GM18909 (cell line): ENCODE measurements at regions not wholly inside any gene's neighbourhood (a gene's known extent, or its start where the extent isn't known, plus 50 kb on each side); places are given as distances from the start of the nearest gene placed in this dataset.
"Not testable (repeated sequence)": the region's sequence is repeated elsewhere in the genome, so short reads cannot be mapped to it uniquely, and the experiment has no call there.

Experiments used
- ATAC-seq: cut with Tn5 transposase; IDR thresholded peaks from one replicate; pipeline ENCODE4 v1.9.1; 2021; ENCODE audit warnings: mild to moderate bottlenecking; ENCODE audit not compliant: unreplicated experiment, poor library complexity

DNA sequence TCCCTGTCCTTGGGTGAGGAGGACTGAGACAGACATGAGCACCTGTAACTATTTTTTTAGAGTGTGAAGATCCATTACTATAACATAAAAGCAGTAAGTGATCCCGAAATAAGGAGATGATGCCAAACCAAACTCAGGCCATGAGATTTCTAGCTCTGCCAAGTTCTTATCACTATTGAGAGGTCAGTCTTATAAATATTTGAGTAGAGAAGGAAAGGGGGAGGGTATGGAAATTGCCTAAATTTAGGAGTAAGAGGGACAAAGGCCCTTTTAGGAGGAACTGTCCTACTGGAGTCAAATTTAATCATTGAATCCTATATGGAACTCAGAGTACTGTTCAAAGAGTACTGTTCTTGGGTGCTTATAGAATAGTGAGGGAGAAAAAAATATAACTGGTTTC is 326.9 kb upstream of the NAALADL2 start:
- no peak for ATAC-seq

DNA sequence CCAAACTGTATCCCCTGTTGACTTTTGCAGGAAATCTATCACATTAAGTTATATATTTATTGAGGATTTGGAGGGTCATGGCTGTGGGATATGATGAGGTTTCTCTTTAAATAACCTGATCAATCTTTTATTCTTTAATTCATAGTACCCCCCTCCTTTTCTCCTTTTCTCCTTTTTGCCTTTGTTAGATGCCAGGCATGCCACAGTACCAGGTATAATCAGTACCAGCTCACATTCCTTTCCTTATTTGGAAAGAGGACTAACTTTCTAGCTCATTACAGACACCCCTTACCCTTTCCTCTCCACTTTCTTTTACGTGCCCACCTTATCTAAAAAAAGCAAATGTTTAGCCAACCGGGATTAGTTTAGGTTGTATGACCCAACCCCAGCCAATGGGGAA is 326.4 kb upstream of the NAALADL2 start:
- no peak for ATAC-seq

DNA sequence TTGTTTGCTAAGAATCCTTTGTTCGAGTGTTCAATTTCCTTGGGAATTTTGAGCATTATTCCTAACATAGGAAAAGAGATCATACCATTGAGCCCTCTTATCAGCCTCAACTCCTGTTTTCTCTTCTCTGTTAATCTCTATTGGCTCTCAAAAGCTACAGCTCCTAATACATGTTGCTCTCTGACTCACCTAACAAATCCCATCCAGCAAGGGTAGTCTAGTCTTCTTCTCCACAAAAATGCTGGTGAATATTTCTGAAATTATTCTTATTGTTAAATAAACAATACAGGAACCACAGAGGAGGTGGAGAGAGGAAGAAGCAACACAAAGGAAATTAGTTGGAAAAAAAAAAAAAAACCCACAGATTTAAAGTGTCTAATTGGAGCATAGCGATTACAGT is 325.8 kb upstream of the NAALADL2 start:
- no peak for ATAC-seq

DNA sequence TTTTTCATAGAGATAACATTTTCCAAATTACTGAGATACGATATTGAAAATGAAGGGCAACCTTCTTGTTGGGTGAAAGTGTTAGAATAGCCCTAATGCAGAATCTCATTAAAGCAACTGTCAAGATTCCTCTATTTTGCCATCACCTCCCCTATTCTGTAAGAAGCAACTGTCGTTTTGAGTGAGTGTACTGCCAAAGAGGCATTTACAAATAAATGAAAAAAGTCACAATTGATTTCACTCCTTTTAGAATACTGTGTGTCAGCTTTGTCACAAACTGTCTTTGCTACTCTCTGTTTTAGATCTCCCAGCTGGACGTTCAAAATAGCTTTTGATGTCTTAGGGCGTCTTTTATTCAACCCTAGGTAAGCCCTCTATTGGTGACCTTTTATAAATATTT is 322.8 kb upstream of the NAALADL2 start:
- ATAC-seq = no peak

DNA sequence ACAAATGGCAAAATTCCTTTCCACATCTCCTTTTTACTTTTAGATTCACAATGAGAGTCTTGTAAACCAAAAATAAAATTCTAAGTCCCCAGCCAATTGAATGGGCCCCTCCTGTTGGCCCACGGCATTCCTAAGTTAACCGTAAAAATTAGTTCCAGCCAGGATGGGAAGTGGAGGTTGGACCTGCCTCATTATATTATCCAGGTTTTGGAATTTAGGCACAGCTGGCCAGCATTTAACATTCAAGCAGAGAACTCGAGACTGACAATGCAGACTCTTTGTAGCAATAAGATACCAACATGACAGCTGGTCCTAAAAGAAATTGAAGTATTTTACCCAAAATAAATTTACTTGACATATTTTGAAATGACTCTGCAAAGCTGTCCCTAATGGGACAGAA is 321.0 kb upstream of the NAALADL2 start:
- no peak for ATAC-seq

DNA sequence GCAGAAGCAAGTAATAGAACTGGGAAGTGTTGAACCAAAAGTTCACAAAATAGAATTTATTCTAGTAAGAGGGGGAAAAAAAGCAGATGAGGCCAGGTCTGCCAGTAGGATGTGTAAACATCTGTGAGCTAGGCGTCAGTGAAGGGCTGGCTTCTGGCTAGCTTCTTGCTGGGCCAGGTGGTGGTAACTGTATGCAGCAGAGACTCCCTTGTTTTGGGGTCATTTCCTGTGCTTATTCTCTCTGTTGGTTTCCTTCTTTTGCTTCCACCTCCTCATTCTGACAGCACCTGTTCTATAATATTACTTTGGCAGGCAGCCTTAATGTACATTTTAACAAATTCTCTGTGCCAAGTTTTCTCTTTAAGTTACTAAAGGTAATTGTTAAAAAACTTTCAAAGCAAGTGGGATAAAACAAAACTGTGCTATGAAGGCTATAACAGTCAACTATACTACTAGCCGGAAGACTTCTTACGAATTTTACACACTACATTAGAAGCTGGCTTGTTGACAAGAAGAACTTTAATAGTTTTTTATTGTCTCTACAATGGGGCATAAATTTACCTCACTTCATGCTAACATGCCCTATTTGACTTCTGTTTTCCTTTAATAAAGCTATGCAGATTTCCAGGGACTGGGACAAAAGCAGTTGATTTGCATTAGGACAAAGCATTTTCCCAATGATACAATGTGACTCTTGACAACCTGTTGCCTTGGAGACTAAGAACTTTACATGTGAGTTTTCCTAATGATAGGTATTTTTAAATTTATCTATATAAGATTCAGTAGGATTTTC is 318.8 kb upstream of the NAALADL2 start:
- ATAC-seq = no peak

DNA sequence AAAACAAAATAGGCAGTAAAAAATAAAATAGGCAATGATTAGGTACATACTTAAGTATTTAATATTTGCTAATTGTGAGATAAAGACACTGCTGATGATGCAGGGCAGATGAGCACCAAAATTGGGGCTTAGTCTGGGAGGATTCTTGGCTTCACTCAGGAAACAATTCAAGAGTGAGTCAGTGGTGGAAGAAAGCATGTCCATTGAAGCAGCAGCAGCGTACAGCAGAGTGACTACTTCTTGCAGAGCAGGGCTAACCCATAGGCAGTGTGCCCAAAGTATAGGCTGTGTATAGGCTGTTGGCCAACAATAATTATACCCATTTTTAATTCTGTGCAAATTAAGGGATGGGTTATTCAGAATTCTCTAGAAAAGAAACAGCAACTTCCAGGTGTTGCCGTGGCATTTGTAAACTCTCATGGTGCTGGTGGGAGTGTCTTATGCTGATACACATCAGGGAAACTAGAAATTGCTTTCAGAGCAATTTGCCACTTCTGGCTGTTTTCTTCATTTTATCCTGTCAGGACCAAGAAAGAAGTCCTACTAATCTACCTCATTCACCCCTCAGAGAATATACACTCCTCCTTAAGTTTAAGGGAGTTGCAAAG is 317.3 kb upstream of the NAALADL2 start:
- no peak for ATAC-seq

DNA sequence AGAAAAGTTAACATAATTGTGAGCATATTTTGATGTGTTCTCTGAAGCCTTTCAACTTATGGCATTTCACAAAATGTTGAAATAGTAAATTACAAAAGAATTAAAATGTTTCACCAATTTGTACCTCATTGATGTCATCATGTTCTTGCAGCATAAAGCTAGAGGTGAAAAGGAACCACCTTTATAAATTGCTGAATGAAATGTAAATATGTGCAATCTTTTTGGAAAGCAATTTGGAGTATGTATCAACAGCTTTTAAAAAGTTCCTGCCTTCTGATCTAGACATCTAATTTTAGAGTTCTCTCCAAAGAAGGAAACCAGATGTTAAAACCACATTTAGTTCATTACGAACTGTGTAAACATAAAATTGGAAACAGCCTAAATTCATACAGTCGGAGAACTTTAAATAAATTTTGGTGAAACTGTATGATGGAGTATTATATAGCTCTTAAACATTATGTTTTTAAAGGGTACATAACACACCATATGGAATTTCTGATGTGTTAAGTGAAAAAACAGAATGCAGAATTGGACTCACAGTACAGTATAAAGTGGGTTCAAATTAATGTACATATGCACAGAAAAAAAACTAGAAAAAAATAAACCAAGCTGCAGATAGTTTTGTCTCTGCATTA is 311.2 kb upstream of the NAALADL2 start:
- no peak for ATAC-seq

DNA sequence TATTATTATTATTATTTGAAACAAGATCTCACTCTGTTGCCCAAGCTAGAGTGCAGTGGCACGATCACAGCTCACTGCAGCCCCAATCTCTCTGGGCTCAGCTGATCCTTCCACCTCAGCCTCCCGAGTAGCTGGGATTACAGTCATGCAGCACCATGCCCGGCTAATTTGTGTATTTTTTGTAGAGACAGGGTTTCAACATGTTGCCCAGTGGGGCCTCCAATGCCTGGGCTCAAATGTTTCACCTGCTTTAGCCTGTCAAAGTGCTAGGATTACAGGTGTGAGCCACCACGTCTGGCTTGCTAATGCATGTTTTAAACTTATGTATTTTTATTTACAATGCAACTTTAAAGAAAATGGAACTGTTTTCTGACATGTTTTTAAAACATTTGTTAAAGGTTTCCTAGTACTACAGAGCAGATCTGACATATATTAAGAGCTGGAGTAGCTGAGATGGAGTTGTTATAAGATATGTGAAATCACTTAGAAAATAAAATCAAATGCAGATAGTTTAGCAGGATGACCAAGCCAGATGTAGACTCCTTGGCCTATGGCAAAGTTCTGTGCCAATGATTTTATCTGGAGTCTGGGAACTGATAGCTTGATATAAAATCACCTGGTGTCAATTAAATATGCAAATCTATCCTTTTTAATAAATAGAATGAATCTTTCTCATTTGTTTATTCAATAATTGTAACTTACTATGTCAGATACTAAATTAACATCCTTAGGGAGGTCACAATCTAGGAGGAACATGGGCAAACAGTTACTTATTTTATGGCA is 310.1 kb upstream of the NAALADL2 start:
- ATAC-seq = no peak

DNA sequence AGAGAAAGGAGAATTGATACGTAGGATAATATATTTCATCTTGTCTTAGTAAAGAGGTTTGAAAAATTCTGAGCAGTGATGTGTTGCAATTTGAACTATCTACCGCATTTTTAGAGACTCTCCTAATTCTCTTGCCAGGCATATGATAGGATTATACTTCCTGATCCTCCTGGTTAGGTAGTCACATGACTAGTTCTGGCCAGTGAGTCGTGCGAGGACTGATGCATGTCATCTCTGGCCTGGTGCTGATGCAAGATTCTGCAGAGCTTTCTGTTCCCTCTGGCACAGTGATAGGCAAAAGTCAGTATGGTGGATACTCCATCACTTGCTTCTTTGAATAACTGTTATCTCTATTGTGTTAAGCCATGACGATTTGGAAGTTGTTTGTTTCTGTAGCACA is 277.6 kb upstream of the NAALADL2 start:
- no peak for ATAC-seq

DNA sequence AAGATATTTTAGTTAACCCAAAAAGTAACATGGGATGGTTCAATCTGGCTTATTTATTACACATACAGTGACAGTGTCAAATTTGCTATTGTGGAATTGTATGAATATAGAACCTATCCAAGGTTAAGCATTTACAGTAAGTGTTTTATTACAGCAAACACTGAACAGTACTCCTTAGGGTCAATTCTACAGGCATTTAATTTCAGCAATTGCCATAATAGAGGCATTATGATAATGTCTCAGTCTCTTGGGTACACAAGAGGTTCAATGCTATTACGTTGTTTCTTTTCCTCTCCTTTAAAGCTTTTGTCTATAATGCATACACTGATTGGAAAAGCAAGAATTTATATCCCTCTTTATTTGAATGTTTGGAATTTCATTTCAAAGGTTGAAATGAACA is 275.7 kb upstream of the NAALADL2 start:
- no peak for ATAC-seq

DNA sequence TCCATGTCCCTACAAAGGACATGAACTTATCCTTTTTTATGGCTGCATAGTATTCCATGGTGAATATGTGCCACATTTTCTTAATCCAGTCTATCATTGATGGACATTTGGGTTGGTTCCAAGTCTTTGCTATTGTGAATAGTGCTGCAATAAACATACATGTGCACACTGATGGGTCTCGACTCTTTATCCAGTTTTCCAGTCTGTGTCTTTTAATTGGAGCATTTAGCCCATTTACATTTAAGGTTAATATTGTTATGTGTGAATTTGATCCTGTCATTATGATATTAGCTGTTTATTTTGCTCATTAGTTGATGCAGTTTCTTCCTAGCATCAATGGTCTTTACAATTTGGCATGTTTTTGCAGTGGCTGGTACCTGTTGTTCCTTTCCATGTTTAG is 272.0 kb upstream of the NAALADL2 start:
- not testable (repeated sequence) for ATAC-seq

DNA sequence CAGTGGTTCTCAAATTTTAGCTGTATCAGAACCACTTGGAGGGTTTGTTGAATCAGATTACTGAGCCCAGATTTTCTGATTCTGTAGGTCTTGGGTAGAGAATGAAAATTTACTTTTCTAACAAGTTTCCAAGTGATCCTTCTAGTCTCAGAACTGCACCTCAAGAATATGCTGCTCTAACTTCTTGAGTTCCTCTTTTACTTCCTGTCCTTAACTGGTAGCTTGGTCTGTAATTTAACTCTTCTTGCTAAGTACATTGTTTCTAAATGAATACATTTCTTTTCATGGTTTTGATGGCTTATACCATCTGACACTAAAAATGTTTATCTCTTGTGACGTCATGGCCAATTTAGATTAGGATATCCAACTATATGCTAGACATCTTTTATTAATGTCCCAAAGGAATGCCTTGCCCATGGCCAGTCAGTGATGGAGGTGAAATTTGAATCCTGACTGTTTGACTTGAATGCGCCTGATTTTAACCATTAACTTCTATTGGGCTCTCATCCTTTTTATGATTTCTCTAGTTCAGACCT is 262.6 kb upstream of the NAALADL2 start:
- no peak for ATAC-seq

DNA sequence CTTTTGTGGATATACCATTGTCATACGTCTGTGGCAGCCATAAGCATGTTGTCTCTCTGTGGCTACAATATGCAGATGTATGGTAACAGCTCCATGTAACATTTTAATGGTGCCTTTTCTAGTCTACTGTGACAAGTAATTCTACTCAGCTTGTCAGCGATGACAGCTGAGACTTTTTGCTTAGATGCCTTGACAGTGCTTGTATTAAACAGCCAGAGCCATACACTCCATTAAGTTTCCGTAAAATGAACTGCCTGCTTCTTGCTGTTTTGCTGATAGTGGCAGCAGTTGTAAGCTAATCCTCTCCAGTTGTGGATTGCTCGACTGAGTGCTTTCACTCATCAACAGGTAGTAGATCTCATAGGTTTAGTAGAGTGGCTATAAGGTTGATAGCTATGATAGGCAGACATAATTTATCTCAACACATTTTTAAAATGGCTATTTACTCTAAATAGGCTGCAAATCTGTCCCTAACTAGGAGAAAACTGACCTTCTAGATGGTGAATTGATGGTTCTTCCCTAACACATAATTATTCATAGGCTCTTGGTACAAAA is 260.2 kb upstream of the NAALADL2 start:
- ATAC-seq = no peak

DNA sequence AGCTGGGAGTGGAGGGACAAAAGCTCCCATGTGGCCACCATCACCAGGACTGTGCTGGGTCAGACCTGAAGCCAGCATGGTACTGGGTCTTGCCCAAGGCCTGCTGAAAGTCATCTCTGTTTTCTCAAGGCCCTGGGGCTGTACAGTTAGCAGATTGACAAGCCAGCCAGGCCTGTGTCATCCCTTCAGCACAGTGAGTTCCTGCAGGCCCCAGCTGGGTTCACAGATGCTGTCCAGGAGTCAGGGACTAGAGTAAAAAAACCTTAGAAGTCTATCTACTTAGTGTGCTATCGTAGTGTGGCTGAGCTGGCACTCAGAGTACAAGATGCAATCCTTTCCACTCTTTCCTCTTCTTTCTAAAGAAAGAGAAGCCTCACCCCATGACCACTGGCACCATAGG is 246.0 kb upstream of the NAALADL2 start:
- no peak for ATAC-seq

DNA sequence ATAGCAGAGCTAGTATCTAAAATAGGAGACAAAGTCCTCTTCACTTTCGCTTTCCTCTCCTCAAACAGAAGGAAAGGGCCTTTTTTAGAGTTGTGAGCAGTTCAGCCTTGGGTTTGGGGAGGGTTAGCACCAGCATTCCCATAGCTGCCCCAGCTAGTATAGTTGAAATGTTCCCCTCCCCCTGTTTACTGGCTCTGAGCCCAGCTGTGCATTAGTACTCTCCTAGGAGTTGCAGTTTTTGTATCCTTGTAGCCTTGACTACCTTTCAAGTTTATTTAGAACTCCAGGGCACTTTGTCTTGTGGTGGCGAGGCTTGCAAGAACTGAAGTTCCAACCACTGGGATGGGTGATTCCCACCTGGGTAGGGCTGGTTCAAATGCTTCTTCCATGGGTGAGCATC is 245.1 kb upstream of the NAALADL2 start:
- ATAC-seq = no peak

DNA sequence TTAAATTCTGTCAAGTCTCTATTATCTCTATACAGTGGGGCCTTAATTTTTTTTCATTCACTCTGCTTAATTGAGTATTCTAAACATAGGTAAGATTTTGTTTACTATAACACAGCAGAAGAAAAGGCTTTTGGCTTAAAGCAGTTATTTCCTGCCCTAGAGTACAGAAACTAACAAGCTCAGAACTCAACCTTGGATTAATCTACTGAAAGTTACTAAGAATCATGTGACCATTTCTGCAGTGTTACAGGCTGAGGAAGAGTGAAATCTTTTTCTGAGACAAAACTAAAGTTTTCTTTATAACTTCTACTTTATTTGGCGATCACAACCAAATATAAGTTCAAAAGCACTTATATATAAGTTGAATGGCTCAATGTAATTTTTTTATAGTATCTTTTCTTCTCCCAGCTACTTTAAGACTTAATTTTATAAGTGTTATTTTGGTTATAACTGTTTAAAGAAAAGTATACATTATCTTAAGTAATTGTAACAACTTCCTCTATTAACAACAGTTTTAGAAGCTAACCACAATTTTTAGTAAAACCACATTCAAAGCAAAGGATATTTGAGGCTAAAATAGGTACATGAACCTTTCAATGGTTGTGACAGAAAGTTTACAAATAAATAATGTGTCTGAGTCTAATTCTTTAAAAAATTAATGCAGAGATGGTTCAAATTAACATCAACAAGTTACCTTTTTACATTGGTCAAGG is 240.6 kb upstream of the NAALADL2 start:
- ATAC-seq = no peak

DNA sequence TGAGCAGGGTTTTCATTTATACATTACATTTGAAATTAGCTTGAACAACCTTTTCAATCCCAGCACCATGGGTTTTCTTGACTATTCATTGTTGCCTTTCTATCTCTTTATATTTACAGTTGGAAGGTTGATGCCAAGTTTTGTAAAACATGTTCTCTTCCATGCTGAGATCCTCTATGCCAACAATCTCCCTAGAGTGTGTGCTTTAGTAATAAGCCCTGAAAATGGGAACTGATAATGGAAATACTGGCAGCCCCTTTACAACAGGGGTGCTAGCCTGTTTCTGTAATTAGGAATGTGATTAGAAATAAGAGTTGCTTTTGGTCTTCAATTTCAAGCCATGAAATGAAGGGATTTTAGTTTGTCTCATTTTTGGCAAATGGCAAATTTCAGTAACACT is 239.9 kb upstream of the NAALADL2 start:
- ATAC-seq = no peak

DNA sequence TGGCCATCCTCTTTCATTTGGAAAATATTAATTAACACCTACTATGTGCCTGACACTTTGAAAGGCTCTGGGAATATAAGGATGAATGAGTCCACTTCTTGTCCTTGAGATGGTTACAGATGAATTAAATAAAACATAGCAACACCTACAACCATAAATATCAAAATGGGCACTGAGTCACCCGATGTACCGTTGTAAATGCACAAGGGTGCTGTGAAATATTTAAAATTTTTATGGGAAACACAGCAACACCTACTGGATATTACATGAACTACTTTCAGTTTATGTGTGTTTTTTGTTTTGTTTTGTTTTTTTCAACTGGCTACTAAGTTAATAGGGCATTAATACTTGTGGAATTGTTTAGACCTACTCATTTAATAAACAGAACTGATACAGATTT is 239.0 kb upstream of the NAALADL2 start:
- no peak for ATAC-seq
